NCI-H128 (cell line): ENCODE measurements at regions not wholly inside any gene's neighbourhood (a gene's known extent, or its start where the extent isn't known, plus 50 kb on each side); places are given as distances from the start of the nearest gene placed in this dataset.
A peak's percentile ranks its signal among the peaks of the same experiment; 100 is the strongest.
"Not testable (repeated sequence)": the region's sequence is repeated elsewhere in the genome, so short reads cannot be mapped to it uniquely, and the experiment has no call there.

Experiments
- DNase-seq: peaks from one replicate; lab custom pipeline; 2025; ENCODE audit not compliant: unreplicated experiment; lab: John Stamatoyannopoulos, UW

DNA sequence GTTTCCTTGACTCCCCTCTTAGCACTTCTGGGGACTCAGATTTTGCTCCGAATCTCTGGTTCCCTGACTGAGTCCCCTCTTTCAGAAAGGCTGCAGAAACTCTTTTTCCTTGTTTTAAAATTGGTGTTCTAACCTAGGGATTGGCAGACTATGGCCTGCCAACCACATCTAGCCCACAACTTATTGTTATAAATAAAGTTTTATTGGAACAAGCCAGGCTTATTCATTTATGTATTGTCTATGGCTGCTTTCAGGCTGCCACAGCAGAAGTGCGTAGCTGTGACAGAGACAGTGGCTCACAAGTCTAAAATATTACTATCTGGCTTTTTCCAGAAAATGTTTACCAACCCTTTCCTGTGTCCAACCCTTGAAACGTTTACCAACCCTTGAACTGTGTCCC, 81.7 kb downstream of the IER5 start:
- no peak for DNase-seq

DNA sequence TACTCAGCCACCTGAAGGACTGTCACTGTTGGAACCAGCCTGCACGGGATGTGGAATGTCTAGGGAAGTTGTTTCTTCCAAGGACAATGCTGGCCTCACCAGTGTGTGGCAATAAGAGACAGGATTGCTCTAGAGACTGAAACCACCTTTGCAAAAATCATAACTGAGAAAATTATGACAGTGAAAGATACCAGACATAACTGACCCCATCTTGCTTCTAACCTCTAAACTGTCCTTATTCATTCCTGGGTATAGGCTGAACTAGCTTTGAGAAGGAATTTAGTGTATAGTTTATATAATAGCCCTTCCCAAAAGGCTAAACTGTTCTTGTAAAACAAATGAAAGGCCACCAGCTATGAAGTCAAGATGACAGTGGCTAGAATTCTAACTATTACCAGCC, 83.6 kb downstream of the IER5 start:
- DNase-seq, result no peak

DNA sequence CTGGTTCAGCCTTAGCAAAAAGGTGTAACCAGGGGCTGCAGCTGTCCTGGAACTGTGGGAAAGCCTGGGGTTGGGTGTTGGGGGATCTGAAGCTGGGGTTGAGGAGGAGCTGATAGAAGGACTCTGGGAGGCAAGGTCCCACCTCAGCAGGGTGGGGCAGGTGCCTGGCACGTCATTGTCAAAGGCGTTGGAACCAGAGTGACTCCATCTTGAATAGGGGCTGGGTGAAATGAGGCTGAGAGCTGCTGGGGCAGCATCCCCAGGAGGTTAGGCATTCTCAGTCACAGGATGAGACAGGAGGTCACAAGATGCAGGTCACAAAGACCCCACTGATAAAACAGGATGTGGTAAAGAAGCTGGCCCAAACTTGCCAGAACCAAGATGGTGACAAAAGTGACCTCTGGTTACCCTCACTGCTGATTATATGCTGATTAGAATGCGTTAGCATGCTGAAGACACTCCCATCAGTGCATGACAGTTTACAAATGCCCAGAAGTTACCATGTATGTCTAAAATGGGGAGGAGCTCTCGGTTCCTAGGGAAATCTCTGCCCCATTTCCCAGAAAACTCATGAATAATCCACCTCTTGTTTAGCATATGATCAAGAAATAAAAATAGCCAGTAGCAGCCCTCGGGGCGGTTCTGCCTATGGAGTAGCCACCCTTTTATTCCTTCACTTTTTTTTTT, 85.4 kb downstream of the IER5 start:
- DNase-seq, result no peak

DNA sequence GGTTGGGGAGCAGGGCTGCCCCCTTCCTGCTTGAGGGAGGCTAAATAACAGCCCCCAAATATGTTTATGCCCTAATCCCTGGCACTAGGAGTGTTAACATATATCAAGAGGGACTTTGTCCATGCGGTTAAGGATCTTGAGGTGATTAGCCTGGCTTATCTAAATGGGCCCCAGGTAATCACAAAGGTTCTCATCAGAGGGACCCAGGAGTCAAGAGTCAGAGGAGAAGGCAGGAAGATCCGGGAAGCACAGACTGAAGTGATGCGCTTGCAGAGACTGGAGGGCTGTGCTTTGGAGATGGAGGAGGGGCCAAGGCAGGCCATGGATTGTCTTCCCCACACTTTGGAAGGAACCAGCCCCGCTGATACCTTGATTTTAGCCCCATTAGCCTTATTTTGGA, 86.4 kb downstream of the IER5 start:
- DNase-seq, result no peak

DNA sequence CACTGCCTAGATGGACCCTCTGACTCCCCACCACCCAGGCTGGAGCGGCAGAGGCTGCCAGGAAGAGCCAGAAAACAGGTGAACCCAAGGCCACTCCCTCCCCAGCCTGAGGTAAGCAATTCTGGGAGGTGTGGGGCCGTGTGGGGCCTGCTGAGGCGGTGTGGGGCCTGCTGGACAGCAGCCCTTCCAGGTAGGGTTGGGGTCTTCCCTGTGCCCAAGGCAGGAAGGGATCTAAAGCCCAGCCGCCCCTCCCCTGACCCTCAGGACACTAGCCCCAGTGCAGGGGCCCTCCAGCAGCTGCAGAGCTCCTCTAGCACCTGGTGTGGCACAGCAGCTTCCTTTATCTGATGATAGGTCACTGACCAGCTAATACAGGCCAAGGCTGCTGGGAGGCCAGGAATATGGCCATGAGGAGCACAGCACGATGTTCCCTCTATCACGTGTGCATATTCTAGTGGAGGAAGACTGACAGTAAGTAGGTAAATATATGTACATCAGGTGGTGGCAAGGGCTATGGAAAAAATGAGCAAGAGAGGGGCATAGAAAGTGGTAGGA, 86.9 kb downstream of the IER5 start:
- DNase-seq, result no peak

DNA sequence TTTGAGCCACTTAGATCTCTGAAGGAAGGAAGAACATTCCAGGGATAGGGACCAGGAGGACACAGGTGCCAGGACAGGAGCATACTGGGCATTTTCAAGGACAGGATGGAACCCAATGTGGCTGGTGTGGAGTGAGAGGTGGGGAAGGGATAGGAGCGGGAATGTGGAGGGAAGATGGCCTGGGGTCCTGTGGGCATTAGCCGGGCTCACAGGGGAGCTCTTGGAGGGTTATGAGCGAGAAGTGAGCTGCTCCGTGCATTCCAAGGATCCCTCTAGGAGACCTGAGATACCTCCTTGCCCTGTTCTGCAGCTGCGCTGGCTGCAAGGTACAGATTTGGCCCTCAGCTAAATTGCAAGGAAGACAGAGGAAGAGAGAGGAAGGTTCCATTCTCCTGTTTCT, 87.5 kb downstream of the IER5 start:
- no peak for DNase-seq

DNA sequence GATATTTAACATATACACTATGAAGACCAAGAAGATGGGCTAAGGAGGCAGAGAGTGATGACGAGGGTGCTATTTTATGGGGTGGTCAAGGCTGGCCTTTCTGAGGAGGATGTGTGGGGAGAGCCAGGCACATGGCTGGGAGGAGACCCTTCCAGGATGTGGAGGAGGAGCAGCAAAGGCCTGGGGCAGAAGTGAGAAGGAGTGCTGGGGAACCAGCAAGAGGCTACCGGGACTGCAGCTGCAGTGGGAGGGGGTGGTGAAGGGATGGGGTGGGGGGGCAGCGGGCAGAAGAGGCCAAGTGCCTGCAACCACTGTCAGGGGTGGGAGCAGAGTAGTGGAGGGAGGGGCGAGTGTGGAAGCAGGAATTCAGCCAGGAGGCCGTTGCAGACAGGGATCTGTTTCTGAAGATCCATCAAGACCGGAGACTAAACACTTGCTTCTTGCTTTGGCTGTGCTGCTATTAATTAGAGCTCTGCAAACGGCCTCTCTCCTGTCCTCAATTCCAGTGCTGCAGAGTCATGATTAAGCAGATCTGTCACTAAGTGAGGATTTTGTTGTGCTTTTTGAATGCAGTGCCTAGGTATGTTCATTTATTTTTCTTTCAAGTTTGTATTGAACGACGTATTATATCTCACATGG, 89.9 kb downstream of the IER5 start:
- no peak for DNase-seq

DNA sequence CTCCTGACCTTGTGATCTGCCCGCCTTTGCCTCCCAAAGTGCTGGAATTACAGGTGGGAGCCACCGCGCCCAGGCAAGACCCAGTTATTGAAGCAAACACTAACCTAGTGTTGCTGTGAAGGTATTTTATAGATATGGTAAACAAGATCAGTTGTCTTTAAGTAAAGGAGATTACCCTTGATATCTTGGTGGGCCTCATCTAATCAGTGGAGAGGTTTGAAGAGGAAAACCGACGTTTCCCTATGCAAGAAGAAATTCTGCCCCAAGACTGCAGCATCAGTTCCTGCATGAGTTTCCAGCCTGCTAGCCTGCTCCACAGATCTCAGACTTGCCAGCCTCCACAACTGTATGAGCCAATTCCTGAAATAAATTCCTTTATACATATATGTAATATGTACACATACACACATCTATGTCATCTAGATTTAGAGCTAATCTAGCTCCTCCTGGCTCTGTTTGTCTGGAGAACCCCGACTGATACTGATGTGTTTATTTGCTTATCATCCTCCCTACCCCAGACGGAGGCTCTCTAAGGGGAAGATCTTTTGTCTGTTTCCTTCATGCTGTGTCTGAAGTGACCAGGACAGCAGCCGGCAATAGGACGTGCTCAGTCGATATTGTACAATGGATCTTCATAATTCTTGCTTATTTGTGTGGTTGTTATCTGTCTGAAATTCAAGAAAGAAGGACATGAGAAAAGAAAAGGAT, 90.9 kb downstream of the IER5 start:
- no peak for DNase-seq

DNA sequence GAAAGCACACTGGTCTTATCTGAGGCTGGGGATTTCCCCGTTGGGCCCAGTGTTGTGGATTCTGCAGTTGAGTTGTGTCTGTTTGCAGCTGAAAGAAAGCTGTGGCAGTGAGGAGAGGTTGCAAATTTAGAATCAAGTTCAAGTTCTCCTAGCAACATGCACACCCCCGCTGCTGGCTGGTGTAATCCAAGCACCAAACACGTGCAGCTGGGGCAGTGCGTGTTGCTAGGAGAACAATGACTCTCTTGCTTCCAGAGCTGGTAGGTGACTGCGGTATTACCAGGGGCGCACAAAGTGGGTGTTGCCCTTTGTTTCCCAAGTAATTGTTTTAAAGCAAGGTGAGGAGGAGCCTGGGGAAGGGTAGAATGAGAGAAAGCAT, 91.5 kb downstream of the IER5 start:
- peak; percentile 94 for DNase-seq

DNA sequence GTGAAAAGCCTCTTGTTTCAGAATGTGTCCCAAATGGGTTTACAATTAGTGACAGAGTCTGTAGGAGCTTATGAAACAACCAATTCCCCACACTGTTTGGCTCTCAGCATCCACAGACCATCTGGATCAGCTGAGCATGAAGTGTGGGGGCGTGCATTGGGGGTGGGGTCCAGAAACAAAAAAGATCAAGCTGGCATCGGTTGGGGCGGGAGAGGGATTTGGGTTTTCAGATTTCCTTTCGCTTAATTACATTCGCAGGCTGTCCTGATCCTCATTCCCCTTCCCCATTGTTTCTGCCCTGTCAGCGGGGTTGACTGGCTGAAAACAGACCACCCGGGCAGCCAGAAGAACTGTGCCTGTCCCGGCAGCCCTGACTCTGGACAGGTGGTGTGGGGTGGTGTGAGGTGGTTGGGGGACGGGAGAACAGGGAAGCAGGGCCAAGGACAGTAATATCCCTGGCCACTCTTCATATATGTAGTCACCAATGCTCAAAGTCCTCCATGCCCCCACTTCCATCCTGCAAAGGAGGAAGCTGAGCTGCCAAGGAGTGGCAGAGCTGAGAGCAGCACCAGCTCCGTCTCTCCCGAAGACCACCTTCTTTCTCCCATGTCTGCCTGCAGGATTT, 92.0 kb downstream of the IER5 start:
- DNase-seq, result no peak

DNA sequence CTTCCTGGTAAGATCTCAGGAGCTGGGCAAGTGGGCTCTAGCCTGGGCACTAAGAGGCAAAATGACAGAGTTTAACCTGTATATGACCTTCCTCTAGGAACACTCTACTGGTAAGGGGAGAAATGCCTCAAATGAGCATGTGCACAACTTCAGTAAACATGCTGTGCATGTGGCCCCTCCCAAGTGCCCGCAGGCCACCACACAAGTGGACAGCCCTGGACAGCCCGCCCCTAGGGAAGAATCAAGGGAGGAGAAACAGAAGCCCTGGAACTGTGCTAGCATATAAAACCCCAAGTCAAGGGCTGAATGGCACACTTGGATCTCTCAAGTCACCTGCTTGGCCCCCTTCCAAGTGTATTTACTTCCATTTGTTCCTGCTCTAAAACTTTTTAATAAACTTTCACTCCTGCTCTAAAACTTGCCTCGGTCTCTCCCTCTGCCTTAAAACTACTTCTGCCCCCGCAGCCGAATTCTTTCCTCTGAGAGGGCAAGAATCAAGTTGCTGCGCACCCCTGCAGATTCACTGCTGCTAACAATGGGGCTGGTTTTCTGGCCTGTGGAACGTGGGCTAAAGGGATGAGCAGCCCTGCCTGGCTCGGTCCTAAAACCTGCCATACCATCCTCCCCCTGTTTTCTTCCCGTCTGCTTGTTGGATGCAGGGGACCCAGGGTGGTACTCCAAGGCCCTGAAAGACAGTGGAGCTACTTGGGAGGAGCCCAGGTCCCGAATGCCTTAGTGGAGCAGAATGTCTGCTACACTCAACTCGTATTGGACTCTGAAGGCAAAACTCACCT, 93.5 kb downstream of the IER5 start:
- DNase-seq, result no peak

DNA sequence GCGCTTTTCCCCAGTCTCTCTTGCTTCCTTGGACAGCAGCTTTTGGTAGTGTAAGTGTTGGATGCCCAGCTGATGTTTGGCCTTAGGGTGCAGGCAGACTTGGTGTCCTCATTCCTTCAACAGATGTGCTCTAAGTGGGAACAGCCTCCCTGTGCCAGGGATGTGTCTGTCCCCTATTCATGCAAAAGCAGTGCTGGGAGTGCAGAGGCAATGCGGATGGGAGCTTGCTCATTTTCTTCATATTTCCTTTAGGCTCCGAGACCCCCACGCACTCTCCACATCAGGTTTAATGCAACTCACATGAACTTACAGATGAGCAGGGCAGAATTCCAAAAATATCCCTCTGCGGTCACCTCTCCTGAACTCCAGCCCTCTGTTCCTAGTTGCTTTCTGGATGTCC, 96.1 kb downstream of the IER5 start:
- no peak for DNase-seq

DNA sequence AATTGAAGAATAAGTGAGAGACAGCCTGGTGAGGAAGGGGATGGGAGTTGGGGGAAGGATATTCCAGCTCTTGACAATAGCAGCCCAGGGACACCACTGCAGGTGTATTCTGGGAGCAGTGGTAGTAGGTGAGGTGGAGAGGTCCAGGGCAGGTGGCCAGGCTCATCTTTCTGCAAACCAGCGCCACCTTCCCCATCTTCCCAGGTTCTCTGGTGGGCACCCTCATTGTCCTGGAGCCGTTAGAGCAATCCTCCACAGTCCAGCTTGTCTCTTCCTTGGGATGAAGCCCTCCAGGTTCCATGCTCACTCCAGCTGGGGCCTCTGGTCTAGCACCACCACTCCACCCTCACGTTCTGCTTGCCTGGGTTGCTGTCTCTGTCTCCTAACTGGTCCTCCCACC, 97.0 kb downstream of the IER5 start:
- DNase-seq, result no peak

DNA sequence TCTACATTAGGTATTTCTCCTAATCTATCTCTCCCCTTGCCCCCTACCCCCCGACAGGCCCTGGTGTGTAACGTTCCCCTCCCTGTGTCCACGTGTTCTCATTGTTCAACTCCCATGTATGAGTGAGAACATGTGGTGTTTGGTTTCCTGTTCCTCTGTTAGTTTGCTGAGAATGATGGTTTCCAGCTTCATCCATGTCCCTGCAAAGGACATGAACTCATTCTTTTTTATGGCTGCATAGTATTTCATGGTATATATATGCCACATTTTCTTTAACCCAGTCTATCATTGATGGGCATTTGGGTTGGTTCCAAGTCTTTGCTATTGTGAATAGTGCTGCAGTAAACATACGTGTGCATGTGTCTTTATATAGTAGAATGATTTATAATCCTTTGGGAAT, 97.6 kb downstream of the IER5 start:
- DNase-seq, result not testable (repeated sequence)

DNA sequence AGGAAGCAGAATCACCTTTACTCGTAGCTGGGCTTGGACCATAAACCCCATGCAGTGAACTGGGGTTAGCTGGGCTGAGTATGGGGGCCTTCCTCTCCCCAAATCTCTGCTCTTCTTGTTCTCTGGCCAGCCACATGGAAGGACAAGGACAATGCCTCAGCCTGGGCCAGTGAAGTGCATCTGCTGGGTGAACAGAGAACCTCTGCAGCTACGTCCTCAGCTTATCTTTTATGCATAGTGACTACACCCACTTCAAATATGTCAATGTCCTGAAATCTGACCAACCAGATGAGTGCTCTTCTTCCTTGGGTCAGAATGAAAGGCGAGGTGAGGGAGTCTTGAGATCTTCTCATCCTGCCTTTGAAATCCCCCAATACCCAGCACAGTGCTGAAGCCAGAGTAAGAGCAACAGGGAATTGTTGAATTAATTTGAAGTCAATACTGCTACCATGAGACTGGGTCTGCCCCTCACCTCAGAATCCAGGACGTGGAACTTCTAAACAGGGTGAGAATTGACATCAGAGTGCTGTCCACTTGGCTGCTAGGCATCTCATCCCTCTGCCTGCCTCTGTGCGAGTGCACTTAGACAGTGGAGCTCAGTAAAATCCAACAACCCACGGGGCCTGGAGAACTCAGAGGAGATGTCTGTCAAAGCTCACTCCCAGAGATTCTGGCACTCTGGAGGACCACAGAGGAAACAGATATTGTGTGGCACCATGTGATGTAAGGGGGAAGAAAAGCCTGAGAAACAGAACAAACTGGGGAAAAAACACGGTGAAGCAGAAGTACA, 99.0 kb downstream of the IER5 start:
- no peak for DNase-seq

DNA sequence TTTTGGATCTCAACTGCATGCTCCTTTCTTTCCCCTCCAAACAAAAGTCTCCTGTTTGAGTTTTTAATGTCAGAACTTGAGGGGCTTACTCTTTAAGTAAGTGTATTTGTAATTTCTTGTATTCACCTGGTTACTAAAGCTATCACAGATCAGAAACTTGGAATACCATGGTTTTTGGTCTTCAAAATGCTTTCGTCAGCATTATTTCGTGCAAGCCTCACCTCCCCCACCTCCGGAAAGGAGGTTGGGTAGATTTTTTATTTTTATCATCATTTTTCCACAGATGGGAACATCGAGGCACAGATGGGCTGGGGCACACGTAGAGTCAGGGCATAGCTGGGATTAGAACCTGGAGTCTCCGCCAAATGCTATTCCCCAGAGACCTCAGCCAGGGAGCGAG, 100.7 kb downstream of the IER5 start:
- DNase-seq, result no peak

DNA sequence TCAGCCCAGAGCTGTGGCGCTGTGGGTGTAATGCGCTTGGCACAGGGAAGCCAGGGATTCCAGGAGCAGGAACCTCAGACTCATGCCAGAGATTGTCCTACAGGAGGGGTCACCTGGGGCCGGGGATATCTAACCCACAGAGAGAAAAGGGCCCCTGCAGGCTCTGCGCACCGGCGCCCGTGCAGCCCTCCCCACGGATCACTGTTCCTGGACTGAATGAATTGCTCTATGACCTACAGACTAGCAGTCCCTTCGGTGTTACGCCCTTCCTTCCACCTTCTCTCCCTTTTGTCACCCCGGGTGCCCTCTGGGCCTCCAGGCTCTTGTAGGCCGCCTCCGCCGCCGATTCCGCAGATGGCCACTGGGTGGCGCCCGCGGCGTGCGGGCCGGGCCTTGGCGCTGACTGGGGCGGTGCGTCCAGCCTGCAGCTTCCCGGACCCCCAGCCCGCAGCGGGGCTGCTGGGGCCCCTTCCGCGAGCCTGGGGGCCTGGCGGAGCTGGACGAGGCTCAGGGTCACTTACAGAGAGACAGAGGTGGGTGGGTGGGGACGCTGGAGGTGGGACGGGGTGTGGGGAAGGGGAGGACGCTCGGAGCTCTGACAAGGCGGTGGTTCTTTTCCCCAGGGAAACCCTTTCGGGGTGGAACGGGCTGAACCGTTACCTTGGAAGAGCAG, 101.3 kb downstream of the IER5 start:
- DNase-seq, result peak; percentile 37

DNA sequence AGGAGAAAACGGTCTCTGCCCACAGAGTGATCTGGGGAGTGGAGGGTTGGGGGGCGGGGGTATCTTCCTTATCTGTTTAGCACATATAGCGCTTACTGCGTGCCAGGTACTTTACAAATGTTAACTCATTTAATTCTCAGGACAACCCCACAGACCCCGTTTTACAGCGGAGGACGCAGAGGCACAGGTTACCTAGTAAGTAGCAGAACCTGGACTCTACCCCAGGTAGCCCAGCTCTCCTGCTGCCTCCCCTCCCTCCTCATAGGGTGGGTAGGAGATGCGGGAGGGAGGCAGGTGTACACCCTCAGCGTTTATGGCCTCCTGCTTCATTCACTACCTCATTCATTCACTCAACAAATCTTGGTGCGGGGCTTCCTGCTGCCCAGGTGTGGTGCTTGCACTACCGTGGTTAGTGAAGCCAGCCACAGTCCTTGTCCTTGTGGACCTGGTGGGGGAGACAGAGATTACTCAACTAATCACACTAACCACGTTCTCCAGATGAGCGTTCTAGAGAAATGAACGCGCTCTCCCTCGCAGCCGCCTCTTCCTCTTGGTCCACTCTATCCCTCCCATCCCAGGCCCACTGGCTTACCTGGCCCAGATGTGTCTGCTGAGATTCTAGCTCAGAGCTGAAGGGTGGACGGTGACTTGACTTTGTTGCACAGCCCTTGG, 102.0 kb downstream of the IER5 start:
- no peak for DNase-seq

DNA sequence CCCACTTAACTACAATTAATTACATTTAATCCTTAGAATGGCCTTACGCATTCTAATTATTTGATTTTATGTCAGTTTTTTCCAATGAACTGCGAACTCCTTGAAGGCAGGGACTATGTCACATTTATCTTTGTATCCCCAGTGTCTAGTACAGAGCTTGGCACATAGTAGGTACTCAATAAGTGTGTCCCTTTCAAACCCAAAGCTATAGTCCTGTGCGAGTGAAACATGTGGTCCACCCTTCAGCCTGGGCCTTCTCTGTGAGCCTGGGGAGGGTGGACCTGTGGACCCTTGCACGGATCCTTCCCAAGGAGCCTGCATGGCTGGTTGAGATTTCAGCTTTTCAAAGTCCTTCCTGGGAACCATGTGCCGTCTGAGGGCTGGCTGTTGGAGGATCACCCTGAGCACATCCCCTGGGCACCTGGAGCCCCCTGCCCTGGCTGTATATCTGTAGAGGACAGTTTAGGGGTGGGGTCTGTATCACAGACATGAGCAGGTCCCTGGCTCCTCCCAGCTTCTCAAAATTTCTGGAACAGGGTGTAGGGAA, 103.1 kb downstream of the IER5 start:
- DNase-seq, result no peak
